ENCODE measurements at regions not wholly inside any gene's neighbourhood (a gene's known extent, or its start where the extent isn't known, plus 50 kb on each side); places are given as distances from the start of the nearest gene placed in this dataset.
"Not testable (repeated sequence)": the region's sequence is repeated elsewhere in the genome, so short reads cannot be mapped to it uniquely, and the experiment has no call there.

DNA sequence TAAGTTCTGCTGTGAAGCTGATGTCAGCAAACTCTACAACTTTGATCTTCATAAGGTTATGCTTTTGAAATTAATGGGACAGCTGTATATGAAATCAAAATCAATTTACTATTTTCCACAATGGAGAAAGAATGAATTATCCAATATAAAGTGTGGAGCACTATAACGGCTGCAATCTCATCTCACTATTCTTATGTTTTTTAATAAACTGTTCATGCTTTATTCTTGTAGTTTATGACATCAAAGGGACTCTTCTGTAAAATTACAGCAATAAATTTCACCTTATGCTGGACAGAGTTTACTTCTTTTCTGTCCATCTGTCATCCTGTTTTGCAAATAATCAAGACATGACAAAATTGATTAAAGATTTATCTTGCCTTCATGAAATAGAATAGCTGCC lies 192.5 kb downstream of the TECRL start:
- DNase-seq (ENCODE audit: extremely low read depth in 1 of 2, low read depth in 1 of 2): no peak

DNA sequence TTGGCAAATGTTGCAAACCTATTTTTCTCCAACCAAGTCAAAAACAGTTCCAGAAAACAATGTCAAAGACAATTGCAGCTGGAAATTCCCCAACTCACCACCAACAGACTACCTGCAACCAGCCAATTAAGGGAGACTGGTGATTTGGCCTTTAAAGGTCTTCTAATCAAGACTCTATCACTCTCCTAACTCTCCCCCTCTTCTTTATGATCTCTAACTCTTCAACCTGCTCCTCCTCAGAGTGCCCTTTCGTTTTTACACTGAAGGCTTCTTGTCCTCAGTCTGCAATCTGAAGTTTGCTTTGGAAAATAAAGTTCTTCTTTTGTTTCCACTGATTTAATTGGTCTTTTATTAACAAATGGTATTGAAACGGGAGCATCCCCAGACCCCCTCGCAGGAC lies 203.9 kb downstream of the TECRL start:
- no peak for DNase-seq (ENCODE audit: extremely low read depth in 1 of 2, low read depth in 1 of 2)

DNA sequence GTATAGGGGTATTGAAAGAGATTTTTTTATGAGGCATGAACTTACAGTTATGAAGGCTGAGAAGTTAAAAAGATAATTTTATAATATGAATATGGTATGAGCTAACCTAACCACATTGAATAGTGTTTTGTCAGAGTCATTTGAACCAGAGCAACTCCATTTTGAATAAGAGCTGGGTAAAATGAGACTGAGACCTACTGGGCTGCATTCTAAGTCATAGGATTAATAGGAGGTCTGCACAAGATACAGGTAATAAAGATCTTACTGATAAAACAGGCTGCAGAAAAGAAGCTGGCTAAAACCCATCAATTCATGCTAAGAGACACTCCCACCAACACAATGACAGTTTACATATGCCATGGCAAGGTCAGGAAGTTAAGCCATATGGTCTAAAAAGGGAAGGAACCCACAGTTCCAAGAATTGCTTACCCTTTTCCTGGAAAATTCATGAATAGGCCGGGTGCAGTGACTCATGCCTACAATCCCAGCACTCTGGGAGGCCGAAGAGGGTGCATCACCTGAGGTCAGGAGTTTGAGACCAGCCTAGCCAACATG lies 209.2 kb downstream of the TECRL start:
- no peak for DNase-seq (ENCODE audit: extremely low read depth in 1 of 2, low read depth in 1 of 2)

DNA sequence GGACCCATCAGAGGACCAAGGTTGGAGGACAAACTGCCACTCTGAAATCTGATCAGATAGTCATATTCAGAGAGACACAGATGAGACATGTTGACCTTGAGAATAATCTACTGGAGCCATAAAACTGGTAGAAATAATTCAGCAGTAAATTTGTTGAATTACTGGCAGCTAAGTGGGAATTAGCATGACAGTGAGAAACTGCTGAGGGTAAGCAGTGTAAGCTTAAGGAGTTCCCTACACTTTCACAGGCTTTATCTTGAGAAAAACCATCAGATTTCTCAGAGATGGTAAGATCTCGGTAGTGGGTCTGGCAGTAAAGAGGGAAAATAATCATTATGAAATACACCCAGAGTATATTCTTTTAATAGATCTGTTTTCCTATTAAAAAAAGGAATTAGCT lies 213.7 kb downstream of the TECRL start:
- no peak for DNase-seq (ENCODE audit: extremely low read depth in 1 of 2, low read depth in 1 of 2)

DNA sequence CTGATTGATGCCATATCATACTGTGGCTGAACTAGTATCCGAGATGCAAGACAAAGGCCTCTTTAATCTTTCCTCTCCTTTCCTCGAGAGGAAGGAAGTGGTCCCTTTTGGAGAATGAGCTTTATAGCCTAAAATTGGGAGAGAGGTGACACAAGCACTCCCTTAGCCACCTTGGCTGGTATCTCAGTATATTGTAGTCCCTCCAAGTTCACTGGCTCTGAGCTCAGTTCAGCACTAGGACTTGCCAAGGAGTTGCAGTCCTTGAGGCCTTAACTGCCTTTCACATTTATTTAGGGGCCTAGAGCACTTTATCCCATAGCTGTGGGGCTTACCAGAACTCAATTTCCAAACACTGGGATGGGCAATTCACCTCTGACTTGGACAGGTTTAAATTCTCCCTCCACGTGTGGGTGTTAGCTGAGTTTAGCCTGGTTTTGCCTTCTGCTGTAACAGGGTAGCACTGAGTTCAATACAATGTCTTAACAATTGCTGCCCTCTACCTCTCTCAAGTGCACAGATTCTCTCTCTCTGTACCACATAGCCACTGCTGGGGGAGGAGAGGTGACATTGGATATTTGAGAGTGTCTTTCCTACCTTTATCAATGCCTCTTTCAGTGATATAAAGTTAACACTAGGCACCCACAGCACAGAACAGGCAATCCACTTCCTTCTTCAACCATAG lies 216.4 kb downstream of the TECRL start:
- DNase-seq (ENCODE audit: extremely low read depth in 1 of 2, low read depth in 1 of 2): no peak

DNA sequence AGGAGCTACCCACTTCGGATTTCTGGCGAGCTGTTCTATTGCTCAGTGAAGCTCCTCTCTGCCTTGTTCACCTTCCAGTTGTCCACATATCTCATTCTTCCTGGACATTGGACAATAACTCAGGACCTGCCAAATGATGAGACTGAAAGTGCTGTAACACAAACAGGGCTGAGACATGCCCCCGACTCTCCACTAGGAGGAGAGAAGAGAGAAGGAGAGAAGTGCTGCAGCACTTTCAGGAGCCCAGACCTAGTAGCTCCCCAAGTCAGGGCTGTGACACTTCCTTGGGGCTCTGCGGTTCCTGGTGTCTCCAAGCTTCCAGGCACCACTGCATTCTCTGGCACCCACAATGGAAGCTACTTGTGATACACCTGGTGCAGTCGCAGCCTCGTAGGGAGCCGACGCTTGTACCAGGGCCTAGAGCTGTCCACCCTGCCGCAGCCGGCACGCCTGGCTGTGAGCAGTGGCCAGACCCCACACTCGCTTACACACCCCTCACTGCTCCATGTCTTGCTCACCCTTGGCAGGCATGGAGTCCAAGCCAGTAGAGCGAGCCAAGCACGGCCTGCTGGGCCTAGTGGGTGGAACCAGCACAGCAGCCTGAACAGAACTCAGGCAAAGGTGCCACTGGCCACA lies 234.9 kb downstream of the TECRL start:
- DNase-seq (ENCODE audit: extremely low read depth in 1 of 2, low read depth in 1 of 2): no peak

DNA sequence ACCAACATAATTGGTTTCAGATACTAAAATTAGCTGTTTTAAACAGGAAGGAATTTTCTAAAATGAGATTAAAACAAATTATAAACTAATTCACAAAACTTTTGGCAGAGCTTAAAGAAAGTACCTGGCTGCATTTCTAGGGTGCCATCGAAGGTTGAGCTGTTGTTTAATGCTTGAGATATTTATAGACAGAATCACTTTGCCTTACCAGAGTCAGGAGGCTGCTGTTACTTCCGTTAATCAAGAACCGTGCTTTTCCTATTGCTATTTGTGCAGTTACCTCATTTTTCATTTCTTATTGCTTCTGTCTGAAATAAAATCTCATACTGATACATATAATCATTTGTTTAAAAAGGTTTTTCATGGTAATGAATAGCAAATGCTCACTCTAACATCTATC lies 242.9 kb downstream of the TECRL start:
- no peak for DNase-seq (ENCODE audit: extremely low read depth in 1 of 2, low read depth in 1 of 2)

DNA sequence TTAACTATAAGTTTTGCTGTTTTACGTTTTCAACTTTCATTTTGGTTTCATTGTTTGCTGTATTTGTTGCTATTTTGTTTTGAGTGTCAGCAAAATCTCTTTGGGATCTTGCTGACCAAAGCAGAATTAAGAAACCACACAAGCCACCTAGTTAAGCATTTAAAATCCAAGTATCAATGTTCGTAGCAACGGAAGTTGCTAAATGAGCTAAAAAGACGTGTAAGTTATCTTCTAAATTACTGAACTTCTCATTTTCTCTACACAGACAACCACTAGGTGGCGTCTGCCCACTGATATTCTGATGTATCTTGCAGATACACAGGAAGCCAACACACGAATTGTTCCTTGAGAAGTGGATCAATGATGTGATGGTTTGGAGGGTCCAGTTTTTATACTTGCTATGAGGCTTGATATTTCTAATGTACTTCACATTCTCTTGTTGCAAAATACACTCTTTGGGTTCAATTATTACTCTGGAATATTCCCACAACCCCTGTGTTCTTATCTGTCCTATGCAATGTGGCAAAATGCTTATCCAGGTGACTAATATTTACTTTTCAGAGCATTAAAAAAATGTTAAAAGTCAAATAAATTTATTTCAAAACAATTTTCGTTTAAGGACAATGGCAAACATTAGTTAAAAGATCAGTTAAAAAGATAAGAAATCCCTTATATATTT lies 250.5 kb downstream of the TECRL start:
- peak in 1 of 2 donors; percentile 14 for DNase-seq (ENCODE audit: extremely low read depth in 1 of 2, low read depth in 1 of 2)

DNA sequence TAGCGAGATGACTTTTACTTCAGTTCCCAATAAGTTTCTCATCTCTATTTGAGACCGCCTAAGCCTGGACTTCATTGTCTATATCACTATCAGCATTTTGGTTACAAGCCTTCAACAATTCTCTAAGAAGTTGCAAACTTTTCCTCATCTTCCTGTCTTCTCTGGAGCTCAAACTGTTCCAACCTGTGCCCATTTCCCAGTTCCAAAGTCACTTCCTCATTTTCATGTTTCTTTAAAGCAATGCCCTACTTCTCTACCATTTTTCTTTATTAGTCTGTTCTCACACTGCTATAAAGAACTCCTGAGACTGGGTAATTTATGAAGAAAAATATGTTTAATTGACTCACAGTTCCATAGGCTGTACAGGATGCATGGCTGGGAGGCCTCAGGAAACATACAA lies 251.9 kb downstream of the TECRL start:
- DNase-seq (ENCODE audit: extremely low read depth in 1 of 2, low read depth in 1 of 2): no peak

DNA sequence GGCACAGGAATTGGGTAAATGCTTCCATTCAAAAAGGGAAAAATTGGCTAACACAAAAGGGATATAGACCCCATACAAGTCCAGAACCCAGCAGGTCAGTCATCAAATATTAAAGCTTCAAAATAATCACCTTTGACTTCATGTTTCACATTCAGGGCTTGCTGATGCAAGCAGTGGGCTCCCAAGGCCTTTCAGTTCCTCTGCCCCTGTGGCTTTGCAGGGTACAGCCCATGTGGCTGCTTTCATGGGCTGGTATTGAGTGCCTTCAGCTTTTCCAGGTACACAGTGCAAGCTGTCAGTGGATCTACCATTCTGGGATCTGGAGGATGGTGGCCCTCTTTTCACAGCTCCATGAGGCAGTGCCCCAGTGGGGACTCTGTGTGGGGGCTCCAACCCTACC lies 253.0 kb downstream of the TECRL start:
- no peak for DNase-seq (ENCODE audit: extremely low read depth in 1 of 2, low read depth in 1 of 2)

DNA sequence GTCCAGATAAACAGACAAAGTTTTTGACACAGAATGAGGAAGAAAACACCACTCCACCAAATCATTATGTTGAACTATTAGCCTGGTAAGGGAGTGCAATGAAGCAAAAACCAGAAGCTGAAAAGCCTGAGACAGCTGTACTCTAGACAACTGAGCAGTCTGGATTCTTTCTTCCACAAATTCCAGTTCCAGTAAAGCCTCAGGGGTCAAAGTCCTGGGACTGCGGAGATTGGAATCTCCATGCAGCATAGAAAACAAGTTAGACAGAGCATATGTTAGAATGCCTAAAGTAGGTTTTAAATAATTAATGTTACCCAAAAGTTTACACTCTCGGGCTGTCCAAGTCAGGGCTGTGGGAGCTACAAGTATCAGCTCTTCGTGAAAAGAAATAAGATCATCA lies 263.2 kb downstream of the TECRL start:
- DNase-seq (ENCODE audit: extremely low read depth in 1 of 2, low read depth in 1 of 2): no peak

DNA sequence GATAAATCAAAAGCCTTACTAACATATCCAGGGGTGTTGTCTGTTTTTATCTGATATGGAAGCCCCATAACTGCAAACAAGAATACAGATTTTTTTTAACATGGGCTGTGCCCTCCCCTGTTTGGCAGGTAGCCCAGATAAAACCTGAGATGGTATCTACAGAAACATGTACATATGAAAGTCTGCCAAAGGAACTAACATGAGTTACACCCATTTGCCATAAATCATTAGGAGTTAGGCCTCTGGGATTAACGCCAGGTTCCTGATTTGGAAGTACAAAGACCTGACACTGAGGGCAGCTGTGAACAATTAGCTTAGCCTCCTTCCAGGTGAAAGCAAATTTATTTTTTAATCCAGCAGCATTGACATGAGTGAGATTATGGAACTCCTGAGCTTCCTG lies 264.3 kb downstream of the TECRL start:
- no peak for DNase-seq (ENCODE audit: extremely low read depth in 1 of 2, low read depth in 1 of 2)

DNA sequence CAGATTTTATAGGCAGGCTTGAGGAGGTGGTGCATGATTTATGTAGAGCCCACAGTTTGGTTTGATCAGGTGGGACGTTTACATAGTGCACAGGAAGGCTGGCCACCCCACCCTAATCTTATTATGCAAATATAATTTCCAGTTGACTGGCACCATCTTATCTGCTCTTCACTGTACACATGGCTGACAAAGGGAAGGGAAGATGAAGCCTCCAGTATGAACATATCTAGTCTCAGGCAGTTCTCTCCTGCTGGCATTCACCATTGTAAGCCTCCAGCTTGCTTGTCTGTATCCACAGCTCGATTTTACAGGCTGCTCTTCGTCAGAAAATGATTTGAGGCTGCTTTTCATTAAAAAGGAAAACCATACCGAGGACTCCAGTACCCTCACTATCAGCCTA lies 278.3 kb downstream of the TECRL start:
- no peak for DNase-seq (ENCODE audit: extremely low read depth in 1 of 2, low read depth in 1 of 2)

DNA sequence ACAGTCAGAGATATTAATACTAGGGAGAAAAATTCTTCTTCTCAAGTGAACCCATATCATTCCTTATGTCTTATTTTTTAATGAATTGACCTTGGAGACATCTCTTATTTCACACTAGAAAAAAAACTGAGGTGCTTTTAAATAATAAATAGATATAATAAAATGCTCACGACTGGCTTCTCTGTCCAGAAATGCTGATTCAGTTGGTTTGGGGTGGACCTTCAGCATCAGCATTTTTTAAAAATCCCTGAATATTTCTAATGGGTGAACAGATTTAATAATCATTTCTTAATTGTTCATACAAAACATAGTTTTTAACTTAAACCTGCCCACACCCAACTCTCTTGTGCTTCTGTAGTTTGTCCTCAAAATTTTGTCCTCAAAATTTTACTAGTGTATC lies 283.9 kb downstream of the TECRL start:
- no peak for DNase-seq (ENCODE audit: extremely low read depth in 1 of 2, low read depth in 1 of 2)

DNA sequence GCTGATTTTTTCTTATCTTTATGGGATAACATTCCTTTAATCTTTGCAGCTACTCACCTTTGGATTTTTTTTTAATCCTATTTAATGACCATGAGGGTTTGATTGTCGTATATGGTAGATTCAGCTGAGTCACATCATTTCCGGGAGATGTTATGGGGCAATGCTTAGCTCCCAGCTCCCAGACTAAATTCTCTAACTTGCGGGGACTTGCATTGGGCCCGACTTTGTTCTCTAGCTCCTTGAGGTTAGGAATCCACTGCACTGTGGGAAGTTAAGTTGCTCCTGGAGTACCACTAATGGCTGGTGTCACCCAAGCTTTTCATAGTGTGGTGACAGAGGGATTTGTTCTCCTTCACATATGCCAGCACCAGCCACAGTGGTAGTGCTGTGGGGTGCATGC lies 287.4 kb downstream of the TECRL start:
- no peak for DNase-seq (ENCODE audit: extremely low read depth in 1 of 2, low read depth in 1 of 2)

DNA sequence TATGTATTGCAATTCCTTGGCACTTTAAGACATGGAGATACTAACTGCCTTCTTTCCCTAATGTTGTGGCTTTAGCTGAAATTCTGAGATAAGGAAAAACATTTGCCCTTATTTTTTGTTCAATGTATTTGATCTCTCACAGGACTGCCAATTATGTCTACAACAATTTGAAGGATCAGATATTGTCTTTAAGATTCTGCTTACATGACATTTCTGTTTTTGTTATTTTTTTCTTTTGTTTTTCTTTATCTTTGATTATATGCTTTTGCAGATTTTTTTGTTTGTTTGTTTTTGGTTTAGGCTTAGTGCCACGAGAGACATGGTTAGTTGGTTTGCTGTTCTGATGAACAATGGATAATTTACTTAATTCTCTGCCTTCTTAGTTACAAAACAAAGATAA lies 303.3 kb downstream of the TECRL start:
- no peak for DNase-seq (ENCODE audit: extremely low read depth in 1 of 2, low read depth in 1 of 2)

DNA sequence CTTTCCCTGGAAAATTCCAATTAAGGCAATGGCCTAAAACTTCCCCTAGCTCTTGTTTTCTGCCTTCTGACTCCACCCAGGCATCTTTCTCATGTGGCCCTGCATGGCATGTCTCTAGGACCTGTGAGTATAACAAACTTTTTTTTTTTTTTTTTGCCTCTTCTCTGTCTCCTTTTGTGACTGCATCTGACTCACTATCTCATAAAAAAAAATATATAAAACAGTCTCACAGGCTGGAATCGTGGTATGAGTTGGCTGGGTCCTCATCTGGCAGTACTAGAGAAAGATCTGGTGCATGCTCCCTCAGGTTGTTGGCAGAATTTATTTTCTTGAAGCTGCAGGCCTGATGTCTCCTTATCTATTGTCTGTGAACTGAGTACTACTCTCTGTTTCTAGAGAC lies 313.9 kb downstream of the TECRL start:
- no peak for DNase-seq (ENCODE audit: extremely low read depth in 1 of 2, low read depth in 1 of 2)

DNA sequence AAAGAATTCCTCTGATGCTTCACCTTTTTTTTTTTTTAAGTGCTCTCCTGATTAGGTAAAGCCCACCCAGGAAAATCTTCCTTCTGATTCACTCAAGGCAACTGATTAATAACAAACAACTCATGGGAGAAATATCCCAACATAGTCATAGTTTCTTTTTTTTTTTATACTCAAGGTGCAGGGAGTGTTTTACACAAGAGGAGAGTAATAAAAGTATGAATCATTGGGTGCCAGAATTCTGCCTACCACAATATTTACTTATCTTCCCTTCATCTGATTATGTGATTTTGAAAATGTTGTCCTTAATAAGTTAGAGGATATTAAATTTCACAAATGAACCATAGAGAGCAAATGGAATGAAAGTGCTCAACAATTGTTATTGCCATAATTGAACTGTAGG lies 329.9 kb downstream of the TECRL start:
- no peak for DNase-seq (ENCODE audit: extremely low read depth in 1 of 2, low read depth in 1 of 2)

DNA sequence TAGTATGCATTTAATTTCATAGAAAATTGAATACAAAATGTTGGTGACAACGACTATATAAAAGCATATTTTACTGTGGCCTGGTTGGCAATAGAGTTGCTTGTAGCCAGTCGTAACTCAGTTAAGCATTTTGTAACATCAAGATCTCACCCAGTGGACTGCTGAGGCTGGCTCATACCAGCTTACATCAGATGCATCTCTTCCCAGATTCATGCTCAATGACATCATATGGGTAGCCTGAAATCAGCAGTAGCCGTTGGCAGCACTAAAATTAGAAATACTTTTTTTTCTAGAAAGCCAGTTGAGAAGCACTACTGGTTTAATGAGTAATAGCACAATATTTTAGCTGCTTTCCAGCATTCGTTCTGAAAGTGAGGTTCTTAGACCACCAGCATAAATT lies 341.2 kb downstream of the TECRL start:
- no peak for DNase-seq (ENCODE audit: extremely low read depth in 1 of 2, low read depth in 1 of 2)

DNA sequence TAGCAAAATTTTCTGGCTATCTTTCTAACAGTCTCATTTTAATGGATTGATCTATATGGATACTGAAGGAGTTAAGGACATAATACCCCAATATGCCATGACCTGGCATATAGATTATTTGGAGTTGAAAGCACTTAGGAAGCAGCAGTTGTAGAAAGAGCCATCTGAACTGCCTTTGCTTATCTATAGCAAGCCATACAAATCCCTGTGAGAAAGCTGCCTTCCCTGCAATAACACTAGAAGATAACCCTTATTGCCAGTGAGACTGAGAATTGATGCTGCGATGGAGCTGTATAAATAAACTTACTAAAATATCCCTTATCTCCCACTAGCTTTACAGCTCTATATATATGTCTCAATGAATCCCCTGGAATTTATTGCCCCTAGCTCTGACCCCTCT lies 346.3 kb downstream of the TECRL start:
- DNase-seq (ENCODE audit: extremely low read depth in 1 of 2, low read depth in 1 of 2): no peak

DNA sequence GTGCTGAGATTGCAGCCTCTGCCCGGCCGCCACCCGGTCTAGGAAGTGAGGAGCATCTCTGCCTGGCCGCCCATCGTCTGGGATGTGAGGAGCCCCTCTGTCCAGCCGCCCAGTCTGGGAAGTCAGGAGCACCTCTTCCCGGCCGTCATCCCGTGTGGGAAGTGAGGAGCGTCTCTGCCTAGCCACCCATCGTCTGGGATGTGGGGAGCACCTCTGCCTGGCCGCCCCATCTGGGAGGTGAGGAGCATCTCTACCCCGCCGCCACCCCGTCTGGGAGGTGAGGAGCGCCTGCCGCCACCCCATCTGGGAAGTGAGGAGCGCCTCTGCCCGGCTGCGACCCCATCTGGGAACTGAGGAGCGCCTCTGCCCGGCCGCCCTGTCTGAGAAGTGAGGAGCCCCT lies 372.2 kb downstream of the TECRL start:
- DNase-seq (ENCODE audit: extremely low read depth in 1 of 2, low read depth in 1 of 2): not testable (repeated sequence)

DNA sequence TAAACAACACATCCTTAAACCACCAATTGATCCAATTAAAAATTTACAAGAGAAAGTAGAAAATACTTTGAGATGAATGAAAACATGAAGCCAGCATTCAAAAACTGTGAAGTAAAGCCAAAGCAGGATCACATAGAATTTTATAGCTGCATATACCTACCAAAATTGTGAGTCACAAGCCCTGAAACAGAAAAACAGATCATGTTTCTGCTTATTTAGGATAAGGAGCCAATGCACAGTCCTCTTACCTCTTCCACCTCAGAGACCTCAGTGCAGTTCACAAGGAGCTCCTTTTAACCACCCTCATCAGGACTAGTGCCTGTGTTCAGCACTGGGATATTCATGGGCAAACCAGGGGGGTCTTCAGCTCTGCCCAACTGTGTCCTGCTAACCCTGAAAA lies 386.7 kb downstream of the TECRL start:
- DNase-seq (ENCODE audit: extremely low read depth in 1 of 2, low read depth in 1 of 2): no peak

Data from stimulated activated CD8-positive, alpha-beta memory T cell treated with anti-CD3 and anti-CD28 coated beads, Interleukin-7, amount 100 ng/mL, for 48 hours (primary cell).